Parathyroid adenoma (tissue), 2 donors: ENCODE measurements at regions not wholly inside any gene's neighbourhood (a gene's known extent, or its start where the extent isn't known, plus 50 kb on each side); places are given as distances from the start of the nearest gene placed in this dataset.
"Not testable (repeated sequence)": the region's sequence is repeated elsewhere in the genome, so short reads cannot be mapped to it uniquely, and the experiment has no call there.

ENCODE experiments used
- H2AFZ ChIP-seq: fragments of 300-600 bp; sonication (generic); one replicate; pipeline ENCODE4 v1.7.0; 2017; ENCODE audit warnings: antibody characterized with exemption, mild to moderate bottlenecking
- H3K27ac ChIP-seq: fragments of 300-600 bp; sonication (generic); one replicate; pipeline ENCODE4 v1.7.0; 2017
- H3K27me3 ChIP-seq: fragments of 300-600 bp; sonication (generic); one replicate; pipeline ENCODE4 v1.7.0; 2017; ENCODE audit warnings: low read length; ENCODE audit not compliant: control insufficient read depth, insufficient read depth
- H3K36me3 ChIP-seq: fragments of 300-600 bp; sonication (generic); one replicate; pipeline ENCODE4 v1.7.0; 2017; ENCODE audit warnings: low read length; ENCODE audit not compliant: control insufficient read depth, insufficient read depth
- H3K4me1 ChIP-seq: fragments of 300-600 bp; sonication (generic); one replicate; pipeline ENCODE4 v1.7.0; 2017; ENCODE audit warnings: control low read depth
- H3K4me2 ChIP-seq: fragments of 300-600 bp; sonication (generic); one replicate; pipeline ENCODE4 v1.7.0; 2017; ENCODE audit warnings: low read length
- H3K4me3 ChIP-seq: fragments of 300-600 bp; sonication (generic); one replicate; pipeline ENCODE4 v1.7.0; 2017; ENCODE audit warnings: low read depth, low read length
- H3K79me2 ChIP-seq: fragments of 300-600 bp; sonication (generic); one replicate; pipeline ENCODE4 v1.7.0; 2017; ENCODE audit warnings: control low read depth
- H3K9ac ChIP-seq: fragments of 300-600 bp; sonication (generic); one replicate; pipeline ENCODE4 v1.7.0; 2017; ENCODE audit warnings: mild to moderate bottlenecking
- H3K9me3 ChIP-seq: fragments of 300-600 bp; sonication (generic); one replicate; pipeline ENCODE4 v1.7.0; 2017; ENCODE audit warnings: low read length; ENCODE audit not compliant: control insufficient read depth
- CTCF ChIP-seq: fragments of 300-600 bp; sonication (generic); IDR thresholded peaks from one replicate; pipeline ENCODE4 v1.7.0; 2017; ENCODE audit warnings: antibody characterized with exemption, mild to moderate bottlenecking
- donor health status: primary hyperparathyroidism.

- H2AFZ ChIP-seq: no peak overlapping the region
- TF ChIP-seq CTCF: no peak
These were observed 1026.9 kb upstream of the SLIT2 start for GRCh38 chr4:19224820-19225219.

GRCh38 chr4:19216476-19216875, 1035.2 kb upstream of the SLIT2 start:
- Histone ChIP-seq H3K9ac (no peak overlapping the region), H3K27me3 (no peaks in the 10 kb centered on the region), H3K4me3 (no peak overlapping the region), H3K36me3 (no peaks in the 10 kb centered on the region), H3K9me3 (no peaks in the 10 kb centered on the region), H3K27ac (no peak overlapping the region), H3K4me2 (no peak overlapping the region), H2AFZ (no peak overlapping the region), H3K4me1 (no peaks in the 10 kb centered on the region), H3K79me2 (no peaks in the 10 kb centered on the region)
- TF ChIP-seq CTCF: no peak

More at GRCh38 chr4:19224820-19225219, 1026.9 kb upstream of the SLIT2 start:
- Histone ChIP-seq H3K4me1 (no peaks in the 10 kb centered on the region), H3K9me3 (no peaks in the 10 kb centered on the region), H3K36me3 (no peaks in the 10 kb centered on the region), H3K9ac (no peak overlapping the region), H3K27ac (no peak overlapping the region), H3K27me3 (no peaks in the 10 kb centered on the region), H3K4me3 (no peak overlapping the region), H3K79me2 (no peaks in the 10 kb centered on the region), H3K4me2 (peak overlapping the region; percentile 28)

GRCh38 chr4:19214591-19215186, 1037.0 kb upstream of the SLIT2 start:
- H3K27me3 ChIP-seq: no peaks in the 10 kb centered on the region

GRCh38 chr4:19213388-19213787, 1038.3 kb upstream of the SLIT2 start:
- no peaks in the 10 kb centered on the region for H3K4me1 ChIP-seq
- H2AFZ ChIP-seq: no peak overlapping the region
- no peaks in the 10 kb centered on the region for H3K27me3 ChIP-seq
- H3K79me2 ChIP-seq: no peaks in the 10 kb centered on the region
- no peak for TF ChIP-seq CTCF
- H3K36me3 ChIP-seq: no peaks in the 10 kb centered on the region
- no peak overlapping the region for H3K9ac ChIP-seq
- H3K4me2 ChIP-seq: no peak overlapping the region
- H3K4me3 ChIP-seq: no peak overlapping the region
- no peaks in the 10 kb centered on the region for H3K9me3 ChIP-seq
- H3K27ac ChIP-seq: no peak overlapping the region

More at GRCh38 chr4:19214591-19215186, 1037.0 kb upstream of the SLIT2 start:
- no peak for TF ChIP-seq CTCF
- Histone ChIP-seq H3K27ac (no peak overlapping the region), H2AFZ (no peak overlapping the region), H3K4me2 (no peak overlapping the region), H3K9ac (no peak overlapping the region), H3K9me3 (no peaks in the 10 kb centered on the region), H3K4me1 (no peaks in the 10 kb centered on the region), H3K4me3 (no peak overlapping the region), H3K79me2 (no peaks in the 10 kb centered on the region), H3K36me3 (no peaks in the 10 kb centered on the region)

GRCh38 chr4:19205853-19206252, 1045.9 kb upstream of the SLIT2 start:
- no peak overlapping the region for H3K4me2 ChIP-seq
- H3K36me3 ChIP-seq: no peaks in the 10 kb centered on the region
- no peaks in the 10 kb centered on the region for H3K4me1 ChIP-seq
- H2AFZ ChIP-seq: no peak overlapping the region
- H3K27ac ChIP-seq: no peak overlapping the region
- H3K27me3 ChIP-seq: no peaks in the 10 kb centered on the region
- no peak for TF ChIP-seq CTCF
- H3K79me2 ChIP-seq: no peaks in the 10 kb centered on the region
- H3K9me3 ChIP-seq: no peaks in the 10 kb centered on the region
- no peak overlapping the region for H3K4me3 ChIP-seq
- no peak overlapping the region for H3K9ac ChIP-seq

GRCh38 chr4:19197838-19198237, 1053.9 kb upstream of the SLIT2 start:
- not testable (repeated sequence) for H3K4me1 ChIP-seq, H3K79me2 ChIP-seq, H3K9me3 ChIP-seq, H3K36me3 ChIP-seq, H2AFZ ChIP-seq, H3K4me2 ChIP-seq, H3K9ac ChIP-seq, H3K27ac ChIP-seq, H3K4me3 ChIP-seq, H3K27me3 ChIP-seq
